ENCODE measurements at regions not wholly inside any gene's neighbourhood (a gene's known extent, or its start where the extent isn't known, plus 50 kb on each side); places are given as distances from the start of the nearest gene placed in this dataset.
"Not testable (repeated sequence)": the region's sequence is repeated elsewhere in the genome, so short reads cannot be mapped to it uniquely, and the experiment has no call there.

GRCh38 chr5:40453689-40454088 is 226.0 kb upstream of the PTGER4 start:
- no peak for DNase-seq

GRCh38 chr5:40452874-40453624 is 226.7 kb upstream of the PTGER4 start:
- no peak for DNase-seq

- no peak for DNase-seq
Measured at GRCh38 chr5:40447438-40447837, 232.3 kb upstream of the PTGER4 start.

DNA sequence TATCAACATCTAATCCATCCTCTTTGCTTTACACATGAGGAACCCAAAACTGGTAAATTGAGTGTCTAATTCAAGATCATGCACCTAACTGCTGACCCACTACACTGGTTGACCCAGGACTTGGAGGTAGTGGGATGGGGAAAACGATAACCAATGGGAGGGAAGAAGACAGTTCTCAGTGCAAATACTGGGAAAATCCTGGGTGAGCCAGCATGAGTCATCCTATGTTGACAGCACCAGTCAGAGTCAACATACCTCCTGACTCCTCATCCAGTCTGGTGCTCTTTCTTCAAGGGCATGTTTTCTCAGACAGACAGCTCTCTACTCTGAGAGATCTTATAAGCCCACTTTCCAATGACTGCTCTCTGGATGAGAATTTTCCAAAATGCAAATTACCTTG is 232.8 kb upstream of the PTGER4 start:
- DNase-seq, result no peak

DNA sequence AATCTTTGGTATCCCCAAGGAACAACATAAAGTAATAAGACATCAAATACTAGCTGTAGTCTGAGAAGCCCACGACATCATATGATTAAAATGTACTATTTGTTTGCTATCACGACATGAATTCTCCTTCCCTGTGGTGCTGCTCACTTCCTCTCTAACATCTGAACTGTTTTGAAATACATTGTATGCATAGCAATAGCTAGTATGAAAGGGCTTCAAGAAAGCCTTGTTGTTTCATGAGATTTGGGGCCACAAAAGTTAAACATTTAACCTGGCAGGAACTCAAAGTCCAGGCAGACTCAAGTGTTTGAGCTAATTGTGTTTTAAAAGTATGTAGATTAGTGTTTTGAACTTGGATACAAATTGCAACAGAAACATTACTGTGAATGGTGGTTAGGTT is 237.4 kb upstream of the PTGER4 start:
- DNase-seq, result no peak

GRCh38 chr5:40441733-40442132 is 238.0 kb upstream of the PTGER4 start:
- no peak for DNase-seq

GRCh38 chr5:40440746-40441145 is 239.0 kb upstream of the PTGER4 start:
- DNase-seq, result no peak

- DNase-seq, result not testable (repeated sequence)
Measured at GRCh38 chr5:40439103-40439502, 240.6 kb upstream of the PTGER4 start.

GRCh38 chr5:40438646-40439045 is 241.1 kb upstream of the PTGER4 start:
- DNase-seq, result not testable (repeated sequence)

- no peak for DNase-seq
Measured at GRCh38 chr5:40437452-40437861, 242.3 kb upstream of the PTGER4 start.

DNA sequence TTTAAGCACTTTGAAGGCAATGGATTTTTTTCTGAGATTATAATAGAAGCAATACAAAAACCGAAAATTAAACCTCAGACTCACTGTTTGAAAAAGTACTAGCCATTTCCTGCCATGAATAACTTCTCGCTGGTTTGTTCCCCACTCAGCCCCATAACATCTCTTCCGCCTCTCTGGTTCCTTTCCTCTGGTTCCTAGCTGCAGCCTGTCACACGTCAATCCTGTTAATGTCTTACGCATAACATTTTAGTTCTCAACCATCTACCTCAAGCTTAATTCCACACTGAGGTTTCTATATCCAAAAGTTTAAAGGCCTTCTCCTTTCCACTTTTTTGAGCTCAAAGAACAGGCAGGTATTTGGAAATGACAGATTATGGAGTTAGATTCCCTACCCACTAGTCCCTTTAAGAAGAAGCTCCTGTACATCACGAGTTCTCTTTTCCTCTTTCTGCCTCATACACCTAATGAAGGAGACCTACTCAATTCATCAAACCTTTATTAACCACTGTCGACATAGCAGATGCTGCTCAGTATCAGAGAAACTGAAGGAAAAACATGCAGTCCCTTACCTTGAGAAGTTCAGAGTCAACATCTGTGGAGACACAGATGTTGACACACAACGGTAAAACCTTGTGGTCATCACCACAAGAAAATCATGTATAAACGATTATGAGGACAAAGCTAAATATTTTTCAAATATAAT is 243.0 kb upstream of the PTGER4 start:
- no peak for DNase-seq

DNA sequence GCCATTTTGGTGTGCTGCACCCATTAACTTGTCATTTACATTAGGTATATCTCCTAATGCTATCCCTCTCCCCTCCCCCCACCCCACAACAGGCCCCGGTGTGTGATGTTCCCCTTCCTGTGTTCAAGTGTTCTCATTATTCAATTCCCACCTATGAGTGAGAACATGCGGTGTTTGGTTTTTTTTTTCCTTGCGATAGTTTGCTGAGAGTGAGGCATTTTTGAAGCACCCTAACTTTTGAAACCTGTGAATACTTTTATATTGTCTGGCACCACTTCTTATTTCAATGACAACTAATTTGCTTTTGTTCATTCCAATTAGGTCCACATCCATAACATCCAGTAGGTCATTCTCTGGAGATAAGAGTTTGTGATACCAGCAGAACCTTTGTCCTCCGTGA is 244.0 kb upstream of the PTGER4 start:
- not testable (repeated sequence) for DNase-seq

- DNase-seq, result no peak
Measured at GRCh38 chr5:40432836-40433235, 246.9 kb upstream of the PTGER4 start.

GRCh38 chr5:40431734-40432133 is 248.0 kb upstream of the PTGER4 start:
- DNase-seq, result no peak

- DNase-seq, result no peak
Measured at GRCh38 chr5:40430101-40430710, 249.5 kb upstream of the PTGER4 start.

- no peak for DNase-seq
Measured at GRCh38 chr5:40429258-40430100, 250.2 kb upstream of the PTGER4 start.

- DNase-seq, result no peak
Measured at GRCh38 chr5:40428815-40429214, 250.9 kb upstream of the PTGER4 start.

DNA sequence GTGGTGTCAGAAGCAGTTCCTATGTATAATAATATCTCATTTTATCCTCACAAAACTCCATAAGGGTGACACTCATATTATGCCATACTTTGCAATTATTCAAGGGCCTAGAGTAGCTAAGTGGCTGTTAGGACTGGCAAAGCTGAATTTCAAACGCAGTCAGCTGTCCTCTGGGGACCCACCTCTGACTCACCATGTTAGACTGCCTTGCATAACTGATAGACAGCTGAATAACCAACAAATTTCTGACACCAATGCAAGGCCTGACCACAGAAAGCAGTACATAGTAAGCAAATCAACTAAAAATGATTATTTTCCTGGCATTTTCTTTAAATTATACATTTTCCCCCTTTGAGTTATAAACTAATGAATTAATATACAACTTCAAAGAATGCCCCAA is 251.6 kb upstream of the PTGER4 start:
- no peak for DNase-seq

DNA sequence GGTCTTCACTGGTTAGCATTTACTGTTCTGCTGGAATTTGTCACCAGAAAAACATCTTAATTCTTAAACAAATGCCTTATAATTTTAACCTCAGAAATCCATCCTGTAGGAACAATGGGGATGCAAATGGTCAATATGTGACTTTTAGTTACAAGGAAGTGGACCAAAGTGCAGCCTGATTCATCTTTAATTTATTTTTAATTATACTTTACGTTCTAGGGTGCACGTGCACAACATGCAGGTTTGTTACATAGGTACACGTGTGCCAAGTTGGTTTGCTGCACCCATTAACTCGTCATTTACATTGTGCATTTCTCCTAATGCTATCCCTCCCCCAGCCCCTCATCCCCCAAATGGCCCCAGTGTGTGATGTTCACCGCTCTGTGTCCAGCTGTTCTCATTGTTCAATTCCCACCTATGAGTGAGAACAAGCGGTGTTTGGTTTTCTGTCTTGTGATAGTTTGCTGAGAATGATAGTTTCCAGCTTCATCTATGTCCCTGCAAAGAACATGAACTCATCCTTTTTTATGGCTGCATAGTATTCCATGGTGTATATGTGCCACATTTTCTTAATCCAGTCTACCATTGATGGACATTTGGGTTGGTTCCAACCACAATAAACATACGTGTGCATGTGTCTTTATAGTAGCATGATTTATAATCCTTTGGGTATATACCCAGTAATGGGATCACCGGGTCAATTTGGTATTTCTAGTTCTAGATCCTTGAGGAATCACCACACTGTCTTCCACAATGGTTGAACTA is 262.5 kb upstream of the PTGER4 start:
- DNase-seq, result not testable (repeated sequence)

DNA sequence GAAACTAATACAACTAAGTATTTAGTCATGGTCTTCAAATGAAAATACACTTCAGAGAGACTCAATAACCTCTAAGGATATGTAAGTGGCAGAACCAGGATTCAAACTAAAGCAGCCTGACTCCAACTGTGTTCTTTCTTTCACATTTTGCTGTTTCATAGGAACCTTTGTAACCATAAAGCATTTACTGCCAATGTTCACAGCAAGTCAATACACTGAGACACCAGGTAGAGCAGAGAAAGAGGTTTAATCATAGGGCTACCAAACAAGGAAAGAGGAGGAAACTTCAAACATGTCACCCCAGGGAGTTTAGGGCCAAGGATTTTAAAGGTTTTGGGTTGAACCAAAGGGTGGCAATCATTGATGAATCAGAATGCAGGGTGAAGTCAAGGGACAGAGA is 263.1 kb upstream of the PTGER4 start:
- DNase-seq, result no peak

DNA sequence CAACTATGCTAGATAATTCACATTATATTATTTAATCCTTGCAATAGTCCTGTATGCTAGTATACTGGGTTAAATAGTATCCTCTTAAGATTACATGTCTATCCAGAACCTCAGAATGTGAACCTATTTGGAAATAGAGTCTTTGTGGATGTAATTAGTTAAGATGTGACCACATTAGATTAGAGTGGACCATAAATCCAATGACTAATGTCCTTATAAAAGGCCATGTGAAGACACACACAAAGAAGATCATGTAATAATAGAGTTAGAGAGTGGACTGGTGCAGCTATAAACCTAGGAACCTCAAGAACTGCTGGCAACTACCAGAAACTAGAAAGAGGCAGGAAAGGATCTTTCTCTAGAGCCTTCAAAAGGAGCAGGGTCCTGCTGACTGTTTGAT is 263.6 kb upstream of the PTGER4 start:
- DNase-seq, result no peak

DNA sequence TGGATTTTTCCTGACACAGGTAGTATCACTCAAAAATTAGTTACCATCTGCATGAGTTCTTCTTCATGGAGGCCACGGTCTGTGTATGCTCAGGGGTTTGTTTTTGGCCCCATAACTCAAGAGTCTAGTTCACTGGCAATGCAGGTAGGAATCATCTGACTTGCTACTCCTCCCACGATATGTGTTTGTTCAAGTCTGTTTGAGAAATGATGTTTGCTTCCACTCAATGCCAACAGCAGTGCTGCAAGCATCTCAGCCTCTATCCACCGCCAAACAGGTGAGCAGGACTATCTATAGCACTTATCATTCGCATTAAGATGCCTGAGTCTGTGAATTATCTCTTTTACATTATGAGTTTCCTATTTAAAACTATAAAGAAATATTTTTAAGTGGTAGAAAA is 264.8 kb upstream of the PTGER4 start:
- no peak for DNase-seq
